ES-I3 (cell line): ENCODE measurements at regions not wholly inside any gene's neighbourhood (a gene's known extent, or its start where the extent isn't known, plus 50 kb on each side); places are given as distances from the start of the nearest gene placed in this dataset.

Source experiments
- H3K36me3 ChIP-seq: 2 replicates; pipeline ENCODE4 v1.6.1; 2013; ENCODE audit warnings: mild to moderate bottlenecking, low read length, control low read depth, moderate library complexity; ENCODE audit not compliant: insufficient read depth
- H3K4me1 ChIP-seq: 2 replicates; pipeline ENCODE4 v1.6.1; 2013; ENCODE audit warnings: mild to moderate bottlenecking, control low read depth, low read length; ENCODE audit not compliant: insufficient read depth
- H3K9ac ChIP-seq: 2 replicates; pipeline ENCODE4 v1.6.1; 2013; ENCODE audit warnings: low read depth, mild to moderate bottlenecking, low read length, moderate library complexity
- H3K9me3 ChIP-seq: 2 replicates; pipeline ENCODE4 v1.6.1; 2013; ENCODE audit warnings: mild to moderate bottlenecking, low read length, moderate library complexity; ENCODE audit not compliant: control insufficient read depth, insufficient read depth

DNA sequence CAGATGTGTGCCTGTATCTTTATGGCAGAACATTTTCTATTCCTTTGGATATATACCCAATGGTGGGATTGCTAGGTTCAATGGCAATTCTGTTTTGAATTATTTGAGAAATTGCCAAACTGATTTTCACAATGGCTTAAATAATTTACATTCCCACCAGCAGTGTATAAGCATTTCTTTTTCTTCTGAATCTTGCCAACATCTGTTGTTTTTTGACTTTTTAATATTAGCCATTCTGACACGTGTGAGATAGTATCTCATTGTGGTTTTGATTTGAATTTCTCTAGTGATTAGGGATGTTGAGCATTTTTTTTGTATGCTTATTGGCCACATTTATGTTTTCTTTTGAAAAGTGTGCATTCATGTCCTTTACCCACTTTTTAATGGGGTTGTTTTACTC is 864.3 kb upstream of the ADAMTS5 start:
- Histone ChIP-seq H3K9ac (no peak overlapping the region), H3K36me3 (no peaks in the 10 kb centered on the region), H3K9me3 (no peaks in the 10 kb centered on the region)

DNA sequence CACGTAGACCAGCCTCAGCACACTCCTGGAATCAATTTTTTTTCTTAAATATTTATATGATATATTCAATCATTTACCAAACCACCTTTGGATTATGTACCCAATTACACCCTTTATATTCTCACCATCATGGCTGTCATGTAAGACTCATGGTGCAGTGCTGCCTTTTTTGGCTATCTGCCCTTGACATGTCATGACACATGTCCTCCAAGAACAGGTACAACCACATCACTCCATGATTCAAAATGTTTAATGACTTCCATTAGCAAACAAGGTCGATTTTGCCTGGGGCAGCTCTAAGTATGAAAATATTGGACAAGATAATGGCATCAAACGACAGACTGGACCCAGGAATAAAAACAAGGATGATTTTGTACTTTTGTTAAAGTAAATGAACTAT is 861.1 kb upstream of the ADAMTS5 start:
- no peaks in the 10 kb centered on the region for H3K36me3 ChIP-seq
- no peaks in the 10 kb centered on the region for H3K4me1 ChIP-seq
- H3K9me3 ChIP-seq = no peaks in the 10 kb centered on the region
- no peak overlapping the region for H3K9ac ChIP-seq

More for the DNA sequence above, 864.3 kb upstream of the ADAMTS5 start:
- no peaks in the 10 kb centered on the region for H3K4me1 ChIP-seq

DNA sequence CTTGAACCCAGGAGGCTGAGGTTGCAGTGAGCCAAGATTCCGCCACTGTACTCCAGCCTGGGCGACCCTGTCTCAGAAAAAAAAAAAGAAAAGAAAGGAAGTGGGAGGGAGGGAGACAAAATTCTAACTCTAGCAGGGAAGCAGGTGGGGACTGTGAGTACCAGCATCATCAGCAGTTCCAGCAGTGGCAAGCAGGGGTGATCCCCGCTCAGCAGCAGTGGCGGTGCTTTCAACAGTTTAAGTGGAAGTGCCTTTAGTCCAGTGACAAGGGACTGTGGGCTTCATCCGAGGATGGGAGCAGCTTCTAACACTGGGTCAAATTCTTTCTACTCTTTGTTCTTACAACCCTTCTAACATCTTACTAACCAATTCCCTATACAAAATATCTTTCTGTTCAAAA is 858.1 kb upstream of the ADAMTS5 start:
- Histone ChIP-seq H3K4me1 (no peaks in the 10 kb centered on the region), H3K9ac (no peak overlapping the region), H3K9me3 (no peaks in the 10 kb centered on the region), H3K36me3 (no peaks in the 10 kb centered on the region)

DNA sequence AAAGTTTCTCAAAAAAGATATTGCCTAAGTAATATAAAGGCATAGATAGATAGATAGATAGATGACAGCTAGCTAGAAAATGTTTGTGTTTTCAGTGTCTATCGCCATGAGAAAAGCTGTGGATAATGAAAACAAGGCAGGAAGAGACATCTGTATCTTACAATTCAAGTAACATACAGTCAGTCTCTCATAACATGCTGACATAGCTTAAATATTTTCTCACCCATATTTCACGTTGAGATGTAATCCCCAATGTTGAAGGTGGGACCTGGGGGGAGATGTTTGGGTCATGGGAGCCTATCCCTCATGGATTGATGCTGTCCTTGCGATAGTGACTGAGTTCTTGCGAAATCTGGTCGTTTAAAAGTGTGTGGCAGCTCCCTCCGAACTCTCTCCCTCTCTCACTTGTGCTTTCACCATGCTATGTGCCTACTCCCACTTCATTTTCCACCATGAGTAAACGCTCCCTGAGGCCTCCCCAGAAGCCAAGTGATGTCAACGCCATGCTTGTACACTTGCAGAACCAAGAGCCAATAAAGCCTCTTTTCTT is 856.8 kb upstream of the ADAMTS5 start:
- Histone ChIP-seq H3K4me1 (no peaks in the 10 kb centered on the region), H3K9ac (no peak overlapping the region), H3K36me3 (no peaks in the 10 kb centered on the region), H3K9me3 (no peaks in the 10 kb centered on the region)

DNA sequence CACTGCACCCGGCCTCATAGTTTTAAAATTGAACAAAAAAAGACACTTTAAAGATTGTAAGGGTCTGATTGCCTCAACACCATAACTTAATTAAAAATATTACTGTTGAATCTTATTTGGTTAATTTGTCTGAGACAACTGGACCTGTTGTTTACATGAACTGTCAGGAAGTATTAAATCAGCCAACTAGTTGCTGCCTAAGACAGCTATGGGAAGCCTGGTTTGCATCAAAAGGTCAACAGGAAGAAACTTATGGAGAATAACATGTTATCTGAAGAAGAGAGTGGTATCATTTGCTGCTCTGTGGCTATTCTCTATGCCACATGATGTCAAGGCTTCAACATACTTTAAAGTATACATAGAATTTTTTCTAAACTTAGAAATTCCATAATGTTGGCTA is 853.5 kb upstream of the ADAMTS5 start:
- no peaks in the 10 kb centered on the region for H3K9me3 ChIP-seq
- no peaks in the 10 kb centered on the region for H3K36me3 ChIP-seq
- no peaks in the 10 kb centered on the region for H3K4me1 ChIP-seq
- no peak overlapping the region for H3K9ac ChIP-seq

DNA sequence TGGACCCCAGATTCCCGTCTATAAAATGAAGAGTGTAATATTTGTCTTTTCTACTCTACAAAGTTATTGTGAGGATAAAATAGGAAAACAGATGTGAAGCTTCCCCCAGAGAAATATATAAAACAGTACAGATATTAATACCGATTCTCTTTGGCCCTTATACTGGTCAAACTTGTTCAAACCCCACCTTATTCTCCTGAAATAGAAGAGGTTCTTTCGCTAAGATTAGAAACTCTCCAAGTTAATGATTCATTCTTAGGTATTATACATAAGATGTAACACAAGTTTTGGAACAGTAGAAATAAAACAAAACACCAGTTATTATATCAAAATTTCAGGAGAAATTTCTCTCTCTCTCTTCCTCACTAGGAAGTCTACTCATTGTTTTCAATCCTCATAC is 852.4 kb upstream of the ADAMTS5 start:
- Histone ChIP-seq H3K36me3 (no peaks in the 10 kb centered on the region), H3K9ac (no peak overlapping the region), H3K4me1 (no peaks in the 10 kb centered on the region), H3K9me3 (no peaks in the 10 kb centered on the region)

DNA sequence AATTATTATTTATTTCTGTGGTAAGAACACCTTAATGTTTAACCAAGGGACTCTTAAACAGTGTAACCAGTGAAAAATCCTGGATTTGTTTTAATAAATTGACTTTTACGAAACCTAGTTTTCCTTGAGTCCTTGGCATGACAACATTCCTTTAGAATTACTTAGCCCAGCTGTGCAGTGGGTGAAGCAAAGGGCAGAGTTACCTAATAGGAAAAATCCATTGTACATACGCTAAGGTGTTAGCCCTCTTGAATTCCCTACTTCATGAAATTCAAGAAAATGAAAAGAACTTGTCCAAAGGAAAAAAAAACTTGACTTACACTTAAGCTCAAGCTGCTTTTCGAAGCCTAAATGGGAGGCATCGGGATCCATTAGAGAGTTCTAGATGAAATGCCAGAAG is 852.0 kb upstream of the ADAMTS5 start:
- no peaks in the 10 kb centered on the region for H3K9me3 ChIP-seq
- no peaks in the 10 kb centered on the region for H3K36me3 ChIP-seq
- no peaks in the 10 kb centered on the region for H3K4me1 ChIP-seq
- H3K9ac ChIP-seq = no peak overlapping the region

DNA sequence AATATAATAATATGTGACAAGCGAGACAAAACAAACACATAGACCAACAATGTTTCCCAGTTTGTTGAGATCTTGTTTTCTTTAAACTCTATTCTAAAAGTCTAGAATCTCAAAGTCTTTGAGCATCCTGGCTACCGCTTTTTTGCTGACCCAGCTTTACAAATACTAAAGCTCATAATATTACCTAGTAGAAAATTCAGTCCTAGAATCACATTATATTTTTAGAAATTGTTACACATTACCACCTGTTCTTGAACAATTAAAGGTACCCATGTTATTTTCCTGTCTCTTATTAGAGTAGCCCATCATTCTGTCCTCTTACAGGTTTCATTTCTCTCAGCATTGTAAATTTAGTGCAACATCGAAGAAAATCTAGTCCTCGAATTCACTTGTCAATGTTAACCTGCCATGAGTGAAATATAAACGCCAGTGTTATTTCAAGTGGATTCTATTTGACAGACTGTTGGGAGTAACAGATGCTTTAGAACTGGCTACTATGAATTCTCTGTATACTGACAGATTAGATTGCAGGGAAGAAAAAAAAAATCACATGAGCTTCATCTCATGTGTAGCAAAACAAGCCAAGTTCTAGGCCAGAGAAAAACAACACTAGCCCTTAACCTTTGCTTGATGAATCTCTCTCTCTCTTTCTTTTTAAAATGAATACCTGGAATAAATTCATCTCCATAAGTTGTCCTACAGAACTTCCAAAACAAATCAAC is 851.2 kb upstream of the ADAMTS5 start:
- H3K9ac ChIP-seq = no peak overlapping the region
- no peaks in the 10 kb centered on the region for H3K9me3 ChIP-seq
- H3K36me3 ChIP-seq = no peaks in the 10 kb centered on the region
- H3K4me1 ChIP-seq = no peaks in the 10 kb centered on the region

DNA sequence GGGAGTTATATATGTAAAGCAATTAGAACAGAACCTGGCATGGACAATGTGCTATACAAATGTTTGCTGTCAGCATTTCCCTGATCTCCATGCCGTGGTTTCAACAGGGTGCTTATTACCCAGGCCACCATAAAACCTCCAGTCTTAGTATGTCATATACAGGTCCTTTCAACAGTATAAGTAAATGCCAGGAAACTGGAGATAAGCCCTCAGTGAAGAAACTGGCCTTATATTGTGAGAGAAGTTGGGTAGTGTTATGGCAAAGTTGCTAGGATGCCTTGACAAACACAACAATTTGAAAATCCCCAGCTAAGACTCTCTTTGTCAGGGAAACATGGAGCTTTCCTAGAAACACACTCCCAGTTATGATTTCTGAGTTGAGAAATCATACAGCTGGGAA is 850.2 kb upstream of the ADAMTS5 start:
- no peak overlapping the region for H3K9ac ChIP-seq
- H3K36me3 ChIP-seq = no peaks in the 10 kb centered on the region
- H3K4me1 ChIP-seq = no peaks in the 10 kb centered on the region
- no peaks in the 10 kb centered on the region for H3K9me3 ChIP-seq

DNA sequence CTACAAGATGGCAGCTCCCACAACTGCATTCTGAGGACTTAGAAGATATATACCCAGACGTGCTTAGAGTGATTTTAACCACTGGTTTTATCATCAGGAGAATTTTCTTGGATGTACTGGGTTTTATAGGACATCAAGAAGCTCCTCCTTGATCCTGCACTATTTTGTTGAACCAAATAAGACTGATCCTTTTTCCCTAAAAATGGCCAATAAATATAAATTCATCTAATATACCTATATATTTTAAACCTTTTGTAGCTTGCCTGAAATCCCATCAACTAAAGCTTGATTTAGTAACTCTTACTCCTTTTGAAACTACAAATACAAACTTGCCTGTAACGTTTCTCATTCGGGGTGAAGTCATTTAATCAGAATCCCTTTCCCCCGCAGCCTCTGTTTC is 849.4 kb upstream of the ADAMTS5 start:
- no peaks in the 10 kb centered on the region for H3K4me1 ChIP-seq

DNA sequence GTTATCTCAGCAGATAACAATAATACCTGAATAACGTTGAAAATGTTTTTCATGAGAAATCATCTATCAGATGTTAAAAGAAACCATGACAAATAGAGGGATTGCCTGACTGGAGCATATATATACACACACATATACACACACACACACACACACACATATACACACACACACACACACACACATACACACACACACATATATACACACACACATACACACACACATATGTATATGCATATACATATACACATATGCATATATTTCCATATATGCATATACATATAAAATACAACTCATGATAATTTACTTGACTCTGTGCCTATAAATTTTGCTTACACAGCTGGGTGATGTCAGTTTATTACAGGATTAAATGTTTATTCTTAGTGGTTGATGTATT is 847.3 kb upstream of the ADAMTS5 start:
- Histone ChIP-seq H3K9me3 (no peaks in the 10 kb centered on the region), H3K9ac (no peak overlapping the region), H3K4me1 (no peaks in the 10 kb centered on the region), H3K36me3 (no peaks in the 10 kb centered on the region)

More for the DNA sequence above, 849.4 kb upstream of the ADAMTS5 start:
- Histone ChIP-seq H3K9me3 (no peaks in the 10 kb centered on the region), H3K9ac (no peak overlapping the region), H3K36me3 (no peaks in the 10 kb centered on the region)

DNA sequence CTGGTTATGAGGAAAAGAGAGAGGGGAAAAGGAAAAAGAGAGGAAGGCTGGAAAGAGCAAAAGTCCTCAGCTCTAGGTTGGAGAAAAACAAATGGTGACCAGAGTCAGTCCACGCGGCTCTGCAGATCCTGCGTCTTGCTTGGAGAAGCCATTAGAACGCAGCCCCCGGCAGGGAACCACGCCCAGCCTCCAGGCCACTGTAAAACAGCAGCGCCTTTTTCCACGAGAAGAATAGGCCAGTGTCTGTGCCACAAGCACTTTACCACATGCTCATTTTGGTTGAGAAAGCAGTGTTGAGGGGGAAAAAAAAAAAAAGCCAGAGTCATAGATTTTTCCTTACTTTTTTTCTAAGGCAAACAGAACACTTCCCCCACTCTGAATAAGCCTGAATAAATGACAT is 846.9 kb upstream of the ADAMTS5 start:
- no peaks in the 10 kb centered on the region for H3K36me3 ChIP-seq
- H3K9ac ChIP-seq = no peak overlapping the region

DNA sequence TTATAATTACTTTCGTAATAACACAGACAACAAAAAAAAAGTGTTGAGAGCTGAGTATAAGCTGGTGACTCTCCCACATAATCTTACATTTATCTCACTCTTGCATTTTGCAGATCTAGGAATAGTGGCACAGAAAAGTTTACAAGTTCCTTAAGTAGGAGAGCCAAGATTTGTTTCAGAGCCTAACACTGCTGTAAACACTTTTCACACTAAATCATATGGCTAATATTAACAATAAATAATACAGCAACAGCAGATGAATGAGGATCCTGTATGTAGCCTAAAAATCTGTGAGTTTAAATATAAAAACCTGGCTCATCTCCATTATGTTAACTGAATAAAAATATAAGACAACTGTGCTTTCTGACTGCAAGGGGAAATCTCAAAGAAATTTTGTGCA is 846.5 kb upstream of the ADAMTS5 start:
- Histone ChIP-seq H3K4me1 (no peaks in the 10 kb centered on the region), H3K9me3 (no peaks in the 10 kb centered on the region), H3K9ac (no peak overlapping the region), H3K36me3 (no peaks in the 10 kb centered on the region)

More for the DNA sequence above, 846.9 kb upstream of the ADAMTS5 start:
- Histone ChIP-seq H3K9me3 (no peaks in the 10 kb centered on the region), H3K4me1 (no peaks in the 10 kb centered on the region)

DNA sequence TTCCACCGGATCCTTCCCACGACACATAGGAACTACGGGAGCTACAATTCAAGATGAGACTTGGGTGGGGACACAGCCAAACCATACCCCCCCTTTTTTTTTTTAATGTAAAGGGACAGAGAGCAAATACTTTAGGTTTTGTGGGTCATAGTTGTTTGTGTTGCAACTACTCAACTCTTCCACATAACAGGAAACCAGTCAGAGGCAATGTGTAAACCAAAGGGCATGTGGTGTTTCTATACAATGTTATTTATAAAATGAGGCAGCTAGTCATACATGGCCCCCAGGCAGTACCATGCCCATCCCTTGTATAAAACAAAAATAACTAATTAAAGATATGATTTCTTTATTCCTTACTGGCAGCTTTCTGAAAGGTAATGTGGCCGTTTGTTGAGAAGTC is 845.4 kb upstream of the ADAMTS5 start:
- H3K9me3 ChIP-seq = no peaks in the 10 kb centered on the region
- no peak overlapping the region for H3K9ac ChIP-seq
- H3K4me1 ChIP-seq = no peaks in the 10 kb centered on the region
- H3K36me3 ChIP-seq = no peaks in the 10 kb centered on the region

DNA sequence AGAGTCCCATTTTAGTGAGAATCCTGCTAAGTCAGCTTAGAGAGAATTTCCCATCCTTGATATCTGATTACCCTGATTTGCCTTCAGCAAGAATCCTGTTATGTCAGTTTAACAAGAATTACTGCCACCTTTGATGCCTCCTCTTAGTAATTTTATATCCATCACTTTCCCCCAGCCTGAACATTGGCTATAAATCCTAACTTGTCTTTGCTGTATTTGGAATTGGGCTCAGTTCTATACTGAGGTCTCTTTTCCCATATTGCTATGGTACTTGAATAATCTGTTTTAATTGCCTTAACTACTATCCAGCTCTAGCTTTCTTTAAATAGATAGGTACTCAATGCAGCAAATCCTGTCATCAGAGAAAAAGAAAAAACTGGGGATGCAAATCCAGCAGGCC is 842.0 kb upstream of the ADAMTS5 start:
- no peaks in the 10 kb centered on the region for H3K4me1 ChIP-seq
- no peaks in the 10 kb centered on the region for H3K36me3 ChIP-seq
- H3K9me3 ChIP-seq = no peaks in the 10 kb centered on the region
- H3K9ac ChIP-seq = no peak overlapping the region
